ENCODE measurements at regions not wholly inside any gene's neighbourhood (a gene's known extent, or its start where the extent isn't known, plus 50 kb on each side); places are given as distances from the start of the nearest gene placed in this dataset.

DNA sequence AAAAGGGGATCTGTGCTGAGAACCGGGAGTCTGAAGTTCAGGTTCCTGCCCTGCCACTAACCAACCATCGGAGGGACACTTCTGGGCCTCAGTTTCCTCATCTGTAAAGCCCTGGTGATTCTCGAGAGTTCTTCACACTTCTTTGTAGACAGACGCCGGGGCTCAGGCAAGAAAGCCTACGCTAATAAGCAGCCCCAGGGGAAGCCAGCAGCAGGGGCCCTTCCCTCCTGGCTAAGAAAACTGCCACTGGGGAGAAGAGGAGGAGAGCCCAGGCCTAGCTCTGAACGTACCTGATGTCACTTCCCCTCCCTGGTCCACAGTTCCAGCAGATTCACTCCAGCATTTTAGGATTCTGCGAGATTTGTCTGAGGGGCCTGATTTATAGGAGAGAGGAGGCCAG is 76.0 kb downstream of the CAMK2N1 start:
- TF ChIP-seq, protein P1, sequence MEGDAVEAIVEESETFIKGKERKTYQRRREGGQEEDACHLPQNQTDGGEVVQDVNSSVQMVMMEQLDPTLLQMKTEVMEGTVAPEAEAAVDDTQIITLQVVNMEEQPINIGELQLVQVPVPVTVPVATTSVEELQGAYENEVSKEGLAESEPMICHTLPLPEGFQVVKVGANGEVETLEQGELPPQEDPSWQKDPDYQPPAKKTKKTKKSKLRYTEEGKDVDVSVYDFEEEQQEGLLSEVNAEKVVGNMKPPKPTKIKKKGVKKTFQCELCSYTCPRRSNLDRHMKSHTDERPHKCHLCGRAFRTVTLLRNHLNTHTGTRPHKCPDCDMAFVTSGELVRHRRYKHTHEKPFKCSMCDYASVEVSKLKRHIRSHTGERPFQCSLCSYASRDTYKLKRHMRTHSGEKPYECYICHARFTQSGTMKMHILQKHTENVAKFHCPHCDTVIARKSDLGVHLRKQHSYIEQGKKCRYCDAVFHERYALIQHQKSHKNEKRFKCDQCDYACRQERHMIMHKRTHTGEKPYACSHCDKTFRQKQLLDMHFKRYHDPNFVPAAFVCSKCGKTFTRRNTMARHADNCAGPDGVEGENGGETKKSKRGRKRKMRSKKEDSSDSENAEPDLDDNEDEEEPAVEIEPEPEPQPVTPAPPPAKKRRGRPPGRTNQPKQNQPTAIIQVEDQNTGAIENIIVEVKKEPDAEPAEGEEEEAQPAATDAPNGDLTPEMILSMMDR (IDR thresholded peaks at IDR 0.05): no peak
- no peak for TF ChIP-seq POLR2A (IDR thresholded peaks at IDR 0.05)
